ENCODE measurements at regions not wholly inside any gene's neighbourhood (a gene's known extent, or its start where the extent isn't known, plus 50 kb on each side); places are given as distances from the start of the nearest gene placed in this dataset.
"Not testable (repeated sequence)": the region's sequence is repeated elsewhere in the genome, so short reads cannot be mapped to it uniquely, and the experiment has no call there.

- Mint-ChIP-seq H3K27me3 (no peaks in the 10 kb centered on the region), H3K4me3 (no peak overlapping the region), H3K9me3 (no peaks in the 10 kb centered on the region), H3K27ac (no peak overlapping the region), H3K4me1 (ENCODE audit: unreplicated experiment) (no peaks in the 10 kb centered on the region), H3K36me3 (no peaks in the 10 kb centered on the region)
- TF ChIP-seq CTCF (conservative IDR thresholded peaks at IDR 0.05), result no peak
- DNase-seq (ENCODE audit: extremely low spot score, unreplicated experiment), result no peak
Observed at GRCh38 chr12:89194683-89195082, 157.6 kb downstream of the DUSP6 start.

- no peak for DNase-seq (ENCODE audit: extremely low spot score, unreplicated experiment)
- no peaks in the 10 kb centered on the region for H3K4me1 Mint-ChIP-seq (ENCODE audit: unreplicated experiment)
- H3K9me3 Mint-ChIP-seq, result peaks cover 4% of the 10 kb centered on the region
- no peaks in the 10 kb centered on the region for H3K27me3 Mint-ChIP-seq
- no peak overlapping the region for H3K4me3 Mint-ChIP-seq
- no peak for TF ChIP-seq CTCF (conservative IDR thresholded peaks at IDR 0.05)
- H3K36me3 Mint-ChIP-seq, result no peaks in the 10 kb centered on the region
- H3K27ac Mint-ChIP-seq, result no peak overlapping the region
Observed at GRCh38 chr12:89192429-89192828, 159.9 kb downstream of the DUSP6 start.

DNA sequence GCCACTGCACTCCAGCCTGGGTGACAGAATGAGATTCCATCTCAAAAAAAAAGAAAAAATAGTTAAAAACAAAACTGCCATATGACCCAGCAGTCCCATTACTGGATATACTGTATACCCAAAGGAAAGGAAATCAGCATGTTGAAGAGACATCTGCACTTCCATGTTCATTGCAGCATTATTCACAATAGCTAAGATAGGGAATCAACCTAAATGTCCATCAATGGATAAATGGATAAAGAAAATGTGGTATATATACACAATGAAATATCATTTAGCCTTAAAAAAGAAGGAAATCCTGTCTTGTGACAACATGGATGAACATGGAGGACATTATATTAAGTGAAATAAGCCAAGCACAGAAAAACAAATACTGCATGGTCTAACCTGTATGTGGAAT lies 160.7 kb downstream of the DUSP6 start:
- not testable (repeated sequence) for H3K9me3 Mint-ChIP-seq; H3K4me1 Mint-ChIP-seq (ENCODE audit: unreplicated experiment); H3K36me3 Mint-ChIP-seq; DNase-seq (ENCODE audit: extremely low spot score, unreplicated experiment); H3K27me3 Mint-ChIP-seq; H3K4me3 Mint-ChIP-seq; H3K27ac Mint-ChIP-seq

- no peak for TF ChIP-seq CTCF (conservative IDR thresholded peaks at IDR 0.05)
- DNase-seq (ENCODE audit: extremely low spot score, unreplicated experiment), result no peak
- H3K9me3 Mint-ChIP-seq, result peaks cover 4% of the 10 kb centered on the region
- no peak overlapping the region for H3K4me3 Mint-ChIP-seq
- no peaks in the 10 kb centered on the region for H3K4me1 Mint-ChIP-seq (ENCODE audit: unreplicated experiment)
- no peak overlapping the region for H3K27ac Mint-ChIP-seq
- no peaks in the 10 kb centered on the region for H3K27me3 Mint-ChIP-seq
- H3K36me3 Mint-ChIP-seq, result no peaks in the 10 kb centered on the region
Observed at GRCh38 chr12:89189448-89189847, 162.9 kb downstream of the DUSP6 start.

GRCh38 chr12:89187507-89187906 lies 164.8 kb downstream of the DUSP6 start:
- H3K27me3 Mint-ChIP-seq, result no peaks in the 10 kb centered on the region
- H3K4me1 Mint-ChIP-seq (ENCODE audit: unreplicated experiment), result no peaks in the 10 kb centered on the region
- TF ChIP-seq CTCF (conservative IDR thresholded peaks at IDR 0.05), result no peak
- DNase-seq (ENCODE audit: extremely low spot score, unreplicated experiment), result no peak
- H3K9me3 Mint-ChIP-seq, result peaks cover 4% of the 10 kb centered on the region
- no peak overlapping the region for H3K27ac Mint-ChIP-seq
- H3K4me3 Mint-ChIP-seq, result no peak overlapping the region
- no peaks in the 10 kb centered on the region for H3K36me3 Mint-ChIP-seq

DNA sequence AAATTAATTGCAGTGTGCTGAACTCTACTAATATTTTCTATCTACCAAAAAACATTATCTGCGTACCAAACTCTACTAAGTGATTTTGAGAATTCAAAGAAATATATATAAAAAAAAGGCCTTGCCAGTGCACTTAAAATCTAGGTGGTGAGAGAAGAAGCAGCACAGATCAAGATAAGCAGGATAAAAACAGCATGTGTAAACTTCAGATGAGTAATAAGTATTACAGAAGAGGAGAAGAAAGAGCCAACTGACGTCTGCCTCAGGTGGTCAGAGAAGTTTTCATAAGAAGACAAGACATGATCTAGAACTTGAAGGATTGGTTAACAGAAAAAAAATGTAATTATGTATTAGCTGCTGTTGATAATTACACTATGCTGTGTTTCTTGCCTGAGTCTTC lies 166.4 kb downstream of the DUSP6 start:
- H3K4me3 Mint-ChIP-seq, result no peak overlapping the region
- H3K9me3 Mint-ChIP-seq, result peaks cover 4% of the 10 kb centered on the region
- H3K36me3 Mint-ChIP-seq, result no peaks in the 10 kb centered on the region
- no peaks in the 10 kb centered on the region for H3K4me1 Mint-ChIP-seq (ENCODE audit: unreplicated experiment)
- no peak for TF ChIP-seq CTCF (conservative IDR thresholded peaks at IDR 0.05)
- DNase-seq (ENCODE audit: extremely low spot score, unreplicated experiment), result no peak
- H3K27me3 Mint-ChIP-seq, result no peaks in the 10 kb centered on the region
- H3K27ac Mint-ChIP-seq, result no peak overlapping the region
